CD4-positive, alpha-beta T cell treated with Interleukin-2 at 100 ng/mL for 4 hours (primary cell): ENCODE measurements at regions not wholly inside any gene's neighbourhood (a gene's known extent, or its start where the extent isn't known, plus 50 kb on each side); places are given as distances from the start of the nearest gene placed in this dataset.
"Not testable (repeated sequence)": the region's sequence is repeated elsewhere in the genome, so short reads cannot be mapped to it uniquely, and the experiment has no call there.

ENCODE experiments used
- DNase-seq: peaks from one replicate; pipeline ENCODE4 v3.0.0-alpha.2; 2020; ENCODE audit warnings: low spot score

DNA sequence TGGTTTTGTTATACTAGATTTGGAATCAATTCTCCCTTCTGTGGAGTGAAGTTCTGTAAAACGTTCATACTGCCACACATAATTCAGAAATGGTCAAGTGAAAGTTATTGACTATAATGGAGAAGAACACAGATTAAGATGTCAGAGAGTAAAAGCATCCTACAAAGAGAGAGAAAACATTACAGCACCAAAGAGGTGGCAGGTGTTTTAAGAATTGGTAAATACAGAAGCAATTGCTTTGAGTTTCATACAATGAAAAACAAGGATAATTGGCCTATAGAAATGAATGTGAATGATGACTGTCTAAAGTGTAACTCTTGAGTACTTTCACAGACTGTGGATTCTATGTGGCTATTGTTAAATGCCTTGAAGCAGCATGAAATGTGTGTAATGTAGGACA, 435.6 kb upstream of the SMIM31 start:
- no peak for DNase-seq

DNA sequence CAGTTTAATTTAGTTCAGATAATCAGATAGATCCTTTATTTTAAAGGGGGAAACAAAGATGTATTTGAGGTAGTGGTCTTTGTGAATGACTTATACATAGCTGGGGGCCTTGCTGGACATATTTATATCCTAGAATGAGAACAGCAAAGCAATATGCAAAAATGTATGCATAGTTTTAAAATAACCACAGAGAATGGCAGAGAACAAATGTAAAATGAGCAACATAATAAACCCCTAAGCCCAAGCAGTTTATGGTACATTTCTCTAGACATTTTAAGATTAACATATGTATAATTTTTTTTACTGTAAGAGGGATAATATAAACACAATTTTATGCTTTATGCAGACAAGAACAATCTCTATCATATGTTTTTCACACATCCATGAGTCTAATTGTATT, 434.2 kb upstream of the SMIM31 start:
- DNase-seq, result no peak

DNA sequence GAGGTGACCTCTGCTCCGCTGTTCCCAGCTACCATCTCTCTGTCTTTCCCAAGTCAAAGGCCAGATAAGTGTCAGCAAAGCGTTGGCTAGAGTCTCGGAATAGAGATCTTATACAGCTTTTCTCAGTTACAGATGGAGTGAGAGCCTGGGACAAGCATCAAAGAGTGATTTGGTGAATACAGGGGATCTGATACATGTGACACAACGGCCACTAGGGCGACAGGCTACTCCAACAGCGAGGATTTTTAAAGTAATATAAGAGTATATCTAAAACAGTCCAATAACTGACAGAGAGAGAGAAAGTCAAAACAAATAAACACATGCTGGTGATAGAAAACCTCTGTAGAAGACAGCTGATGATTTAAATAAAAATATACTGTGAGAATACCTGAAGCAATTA, 433.1 kb upstream of the SMIM31 start:
- DNase-seq, result no peak

DNA sequence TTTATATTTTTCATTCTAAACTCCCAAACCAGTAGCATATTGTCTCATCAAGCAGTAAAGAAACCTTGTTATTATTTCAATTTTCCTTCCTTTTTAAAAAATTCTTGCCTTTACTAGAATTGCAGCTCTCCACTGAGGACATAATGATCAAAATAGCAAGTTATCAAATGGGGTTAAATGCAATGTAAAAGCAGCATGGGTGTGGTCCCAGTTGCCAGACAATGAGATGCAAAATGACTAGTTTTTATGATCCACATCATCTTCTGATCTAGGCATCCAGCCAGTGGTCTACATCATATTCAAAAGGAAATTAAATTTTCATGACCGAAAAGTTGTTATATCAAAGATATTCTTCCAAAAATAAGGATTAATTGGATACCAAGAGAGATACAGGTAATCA, 427.9 kb upstream of the SMIM31 start:
- no peak for DNase-seq

DNA sequence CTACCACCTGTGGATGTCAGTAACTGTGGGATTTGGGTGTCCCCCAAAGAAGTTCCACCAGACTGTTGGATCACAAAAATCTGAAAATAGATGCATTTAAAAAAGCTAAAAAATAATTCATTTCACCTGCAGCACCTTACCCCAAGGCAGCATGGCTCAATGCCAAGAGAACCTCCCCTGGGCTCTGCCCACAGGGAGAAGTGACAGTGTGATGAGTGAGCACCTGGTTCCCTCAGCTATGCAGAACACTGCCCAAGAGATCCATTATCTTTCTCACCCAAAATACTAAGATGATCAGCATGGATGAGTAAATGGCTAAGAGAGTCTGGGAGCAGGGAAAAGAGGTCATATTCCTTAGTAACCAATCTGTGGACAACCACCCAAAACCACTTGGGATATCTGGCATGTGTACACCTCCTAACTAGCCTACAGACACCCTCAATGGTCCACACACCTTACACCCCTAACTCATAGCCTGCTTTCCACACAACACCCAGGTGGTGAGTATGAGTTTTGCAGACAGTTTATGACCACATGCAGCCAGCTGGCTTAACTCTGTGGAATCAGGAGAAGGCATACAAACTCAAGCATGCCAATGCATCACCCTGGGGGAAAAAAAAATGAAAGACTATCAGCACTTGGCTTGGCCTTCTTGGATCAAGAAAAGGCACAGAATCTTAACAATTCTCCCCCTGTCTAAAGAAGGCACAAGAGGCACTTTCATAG, 416.5 kb upstream of the SMIM31 start:
- DNase-seq, result no peak

DNA sequence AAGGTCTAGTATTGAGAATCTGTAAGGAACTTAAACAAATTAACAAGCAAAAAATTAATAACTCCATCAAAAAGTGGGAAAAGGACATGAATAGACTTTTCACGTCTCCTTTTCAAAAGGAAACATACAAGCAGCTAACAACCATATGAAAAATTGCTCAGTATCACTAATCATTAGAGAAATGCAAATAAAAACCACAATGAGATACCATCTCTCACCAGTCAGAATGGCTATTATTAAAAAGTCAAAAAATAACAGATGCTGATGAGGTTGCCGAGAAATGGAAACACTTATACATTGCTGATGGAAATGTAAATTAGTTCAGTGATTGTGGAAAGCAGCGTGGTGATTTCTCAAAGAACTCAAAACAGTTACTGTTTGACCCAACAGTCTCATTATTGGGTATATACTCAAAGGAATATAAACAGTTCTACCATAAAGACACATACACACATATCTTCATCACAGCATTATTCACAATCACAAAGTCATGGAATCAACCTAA, 410.4 kb upstream of the SMIM31 start:
- DNase-seq, result no peak

DNA sequence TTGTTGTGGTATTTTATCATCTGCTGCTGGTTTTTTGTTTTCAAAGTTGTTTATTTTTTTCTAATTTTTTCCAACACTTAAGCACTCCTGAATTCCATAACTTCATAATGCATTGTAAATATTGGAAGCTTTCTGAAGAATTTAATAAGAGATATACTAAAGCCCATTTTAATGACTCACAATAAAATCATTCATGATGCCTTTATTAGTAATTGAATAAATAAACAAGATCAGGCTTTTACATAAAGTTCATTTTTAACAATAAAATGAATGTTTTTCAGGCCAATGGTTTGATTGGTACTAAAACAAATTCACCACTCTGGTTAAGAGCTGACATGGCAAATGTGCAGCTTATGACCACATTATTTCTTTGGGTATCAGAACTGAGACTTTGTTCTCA, 408.2 kb upstream of the SMIM31 start:
- DNase-seq, result no peak

DNA sequence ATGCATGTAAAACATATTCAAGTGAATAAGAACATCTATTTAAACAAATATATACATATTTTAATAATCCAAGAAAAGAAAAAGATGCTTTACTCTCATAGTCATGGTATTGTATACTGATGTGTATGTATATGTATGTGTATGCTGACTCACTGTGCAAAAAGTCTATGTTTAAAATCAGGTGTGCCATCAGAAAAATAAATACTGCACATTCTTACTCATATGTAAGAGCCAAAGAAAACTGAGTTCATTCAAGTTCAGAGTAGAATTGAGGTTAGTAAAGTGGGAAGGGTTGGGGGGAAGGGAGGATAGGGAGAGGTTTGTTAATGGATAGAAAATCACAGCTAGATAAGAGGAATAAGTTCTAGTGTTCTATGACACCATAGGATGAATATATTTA, 403.9 kb upstream of the SMIM31 start:
- DNase-seq, result no peak

DNA sequence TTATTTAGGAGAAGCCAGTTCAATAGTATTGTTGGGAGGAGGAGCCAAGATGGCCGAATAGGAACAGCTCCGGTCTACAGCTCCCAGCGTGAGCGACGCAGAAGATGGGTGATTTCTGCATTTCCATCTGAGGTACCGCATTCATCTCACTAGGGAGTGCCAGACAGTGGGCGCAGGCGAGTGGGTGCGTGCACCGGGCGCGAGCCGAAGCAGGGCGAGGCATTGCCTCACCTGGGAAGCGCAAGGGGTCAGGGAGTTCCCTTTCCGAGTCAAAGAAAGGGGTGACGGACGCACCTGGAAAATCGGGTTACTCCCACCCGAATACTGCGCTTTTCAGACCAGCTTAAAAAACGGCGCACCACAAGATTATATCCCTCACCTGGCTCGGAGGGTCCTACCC, 403.2 kb upstream of the SMIM31 start:
- DNase-seq, result not testable (repeated sequence)

DNA sequence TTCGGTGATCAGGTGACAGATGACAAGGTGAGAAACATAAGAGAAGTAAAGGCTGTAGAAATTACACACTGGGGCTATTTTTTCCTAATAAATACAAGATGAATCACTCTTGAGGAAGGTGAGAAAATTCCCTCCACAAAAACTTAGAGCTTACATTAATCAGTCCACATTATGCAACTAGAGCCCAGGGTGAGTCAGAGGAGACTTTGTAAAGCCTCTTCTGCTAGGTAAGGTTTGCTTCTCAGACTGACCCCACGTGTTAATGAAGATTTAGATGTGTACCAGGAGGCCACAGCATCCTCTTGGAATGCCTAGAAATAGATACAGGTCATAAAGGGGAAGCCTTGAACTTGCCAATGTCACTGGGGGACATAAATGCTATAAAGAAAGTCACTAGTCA, 396.0 kb upstream of the SMIM31 start:
- DNase-seq, result no peak

DNA sequence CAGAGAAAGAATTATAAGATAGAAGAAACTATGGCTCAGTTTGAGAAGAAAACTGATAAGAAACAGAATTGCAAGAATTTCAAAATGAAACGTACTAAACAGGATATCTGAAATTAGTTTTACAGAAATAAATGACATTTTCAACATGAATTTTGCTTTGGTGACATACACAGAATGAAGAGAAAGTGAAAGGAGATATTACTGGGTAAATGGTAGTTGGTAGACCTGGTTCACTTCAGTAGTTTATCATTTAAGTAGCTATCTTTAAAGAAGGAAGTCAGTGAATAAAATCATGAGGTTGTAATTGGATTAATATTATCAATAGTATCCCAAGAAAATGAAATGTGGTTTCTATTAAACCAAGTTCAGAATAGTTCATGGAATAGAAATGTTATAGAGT, 395.5 kb upstream of the SMIM31 start:
- no peak for DNase-seq

DNA sequence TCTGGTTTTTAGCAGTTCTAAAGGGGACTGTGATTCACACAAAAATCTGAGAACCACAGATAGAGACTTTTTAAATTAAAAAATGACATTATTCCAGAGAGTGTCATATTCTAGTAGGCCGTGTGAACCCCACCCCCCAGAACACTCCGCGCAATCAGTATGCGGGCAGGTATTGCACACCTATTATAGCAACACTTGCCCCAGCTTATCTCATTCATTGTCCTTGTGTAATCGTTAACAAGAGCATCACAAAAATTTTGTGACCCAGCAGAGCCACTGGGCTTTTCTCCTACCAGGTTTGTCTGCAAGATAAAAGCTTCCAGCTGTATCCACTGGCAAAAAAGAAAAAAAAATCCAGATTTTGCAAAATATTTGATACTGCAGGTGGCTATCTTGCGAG, 394.1 kb upstream of the SMIM31 start:
- no peak for DNase-seq

DNA sequence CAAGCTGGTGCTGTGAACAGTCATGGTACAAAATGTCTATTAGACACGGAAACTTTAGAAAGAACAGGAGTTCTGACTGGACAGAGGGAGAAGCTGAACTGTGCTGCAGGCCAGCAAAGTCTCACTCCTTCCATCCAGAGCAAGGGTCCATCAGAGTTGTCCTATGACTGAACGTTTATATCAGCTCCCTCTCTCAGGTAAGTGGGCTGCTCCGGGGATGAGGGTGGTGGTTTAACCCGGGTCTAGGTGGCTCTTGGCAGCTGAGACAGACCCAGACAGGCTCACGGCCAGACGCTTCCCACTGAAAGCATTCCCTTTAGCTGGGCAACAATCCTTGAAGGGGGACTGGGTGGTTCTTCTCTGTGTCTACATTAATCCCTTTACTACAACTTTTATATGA, 385.0 kb upstream of the SMIM31 start:
- DNase-seq, result no peak

DNA sequence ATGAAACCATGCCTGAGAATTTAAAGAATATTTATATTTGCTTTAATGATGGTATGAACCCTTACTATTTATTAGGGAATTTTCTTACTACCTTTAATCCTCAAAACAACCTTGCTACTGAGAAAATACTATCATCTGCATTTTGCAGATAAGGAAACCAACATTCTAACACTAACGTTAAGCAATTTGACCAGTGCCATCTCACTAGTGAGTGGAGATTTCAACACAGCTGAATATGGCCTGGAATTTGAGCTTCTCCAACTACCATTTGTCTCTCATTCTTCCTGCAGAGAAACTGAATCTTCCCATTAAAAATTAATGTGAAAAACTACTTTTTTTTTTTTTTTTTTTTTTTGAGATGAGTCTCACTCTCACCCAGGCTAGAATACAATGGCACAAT, 380.9 kb upstream of the SMIM31 start:
- DNase-seq, result no peak

DNA sequence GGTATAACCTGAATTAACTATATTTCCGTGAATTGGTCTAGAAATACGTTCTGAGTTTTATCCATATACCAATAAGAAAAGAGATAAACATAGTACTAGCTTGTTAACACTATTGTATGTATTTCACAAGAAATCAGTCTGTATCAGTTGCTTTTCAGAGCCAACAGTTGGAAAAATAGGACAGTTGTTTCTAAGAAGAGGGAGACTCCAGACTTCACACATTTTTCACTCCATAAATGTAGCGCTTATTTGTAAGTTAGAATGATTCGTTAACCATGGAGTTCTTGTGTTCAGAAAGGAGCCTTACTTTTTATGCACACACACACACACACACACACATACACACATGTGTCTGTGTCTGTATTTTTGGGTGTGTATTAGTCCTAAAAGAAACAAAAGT, 376.7 kb upstream of the SMIM31 start:
- DNase-seq, result no peak

DNA sequence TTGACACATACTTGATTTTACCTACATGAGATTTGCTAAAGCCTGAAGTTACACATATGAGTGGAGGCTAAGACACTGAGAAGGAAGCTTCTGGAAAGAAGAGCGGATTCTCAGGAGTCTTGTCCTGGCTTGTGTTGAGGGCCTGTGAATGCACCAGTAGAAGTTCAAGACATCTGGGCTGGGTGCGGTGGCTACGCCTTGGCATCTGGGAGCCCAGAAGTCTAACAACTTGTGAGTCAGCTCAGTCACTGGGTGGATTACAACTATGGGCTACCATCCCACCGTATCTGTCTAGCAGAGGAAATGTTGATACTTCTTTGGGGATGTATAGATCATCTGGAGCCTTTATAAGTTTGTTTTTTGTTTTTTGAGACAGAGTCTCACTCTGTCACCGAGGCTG, 375.6 kb upstream of the SMIM31 start:
- DNase-seq, result no peak

DNA sequence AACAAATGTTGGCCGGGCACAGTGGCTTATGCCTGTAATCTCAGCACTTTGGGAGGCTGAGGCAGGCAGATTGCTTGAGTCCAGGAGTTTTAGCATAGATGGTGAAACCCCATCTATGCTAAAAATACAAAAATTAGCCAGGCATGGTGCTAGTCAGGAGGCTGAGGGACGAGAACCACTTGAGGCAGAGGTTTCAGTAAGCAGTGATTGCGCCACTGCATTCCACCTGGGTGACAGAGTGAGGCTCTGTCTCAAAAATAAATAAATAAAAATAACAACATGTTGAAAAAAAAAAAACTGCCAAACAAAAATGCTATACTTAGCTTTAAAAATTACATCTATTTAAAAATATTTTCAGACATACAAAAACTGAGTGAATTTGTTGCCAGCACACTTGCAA, 374.2 kb upstream of the SMIM31 start:
- DNase-seq, result no peak

DNA sequence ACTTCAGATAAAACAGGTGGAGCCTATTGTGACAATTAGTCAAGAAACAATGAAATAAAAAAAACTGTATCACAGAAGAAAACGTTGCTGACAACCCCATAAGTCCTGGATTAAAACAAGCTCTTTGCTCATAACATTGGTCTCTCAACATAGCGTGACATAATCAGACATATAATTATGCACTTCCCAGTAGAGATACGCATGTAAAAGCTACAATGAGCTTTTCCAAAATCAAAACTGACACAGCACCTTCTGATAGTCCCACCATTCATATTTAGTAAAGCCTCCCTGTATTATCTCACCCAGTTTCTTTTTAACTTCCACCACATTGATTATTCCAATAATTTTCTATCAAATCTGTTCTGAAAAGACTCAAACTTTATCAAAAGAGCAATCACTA, 372.1 kb upstream of the SMIM31 start:
- no peak for DNase-seq

DNA sequence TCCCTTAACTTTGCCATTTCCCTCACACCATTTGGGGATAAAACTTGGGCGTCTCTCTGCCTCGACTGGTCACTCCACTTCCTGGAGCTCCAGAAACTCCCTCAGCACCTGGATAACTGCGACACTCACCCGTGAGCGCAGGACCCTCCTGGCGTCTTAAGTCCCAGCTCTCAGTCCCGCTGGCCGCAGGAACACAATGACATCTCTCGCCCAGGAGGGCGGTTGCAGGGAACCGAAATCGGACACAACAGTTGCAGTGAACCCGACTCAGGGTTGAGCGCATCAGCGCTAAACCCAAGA, 370.9 kb upstream of the SMIM31 start:
- no peak for DNase-seq

DNA sequence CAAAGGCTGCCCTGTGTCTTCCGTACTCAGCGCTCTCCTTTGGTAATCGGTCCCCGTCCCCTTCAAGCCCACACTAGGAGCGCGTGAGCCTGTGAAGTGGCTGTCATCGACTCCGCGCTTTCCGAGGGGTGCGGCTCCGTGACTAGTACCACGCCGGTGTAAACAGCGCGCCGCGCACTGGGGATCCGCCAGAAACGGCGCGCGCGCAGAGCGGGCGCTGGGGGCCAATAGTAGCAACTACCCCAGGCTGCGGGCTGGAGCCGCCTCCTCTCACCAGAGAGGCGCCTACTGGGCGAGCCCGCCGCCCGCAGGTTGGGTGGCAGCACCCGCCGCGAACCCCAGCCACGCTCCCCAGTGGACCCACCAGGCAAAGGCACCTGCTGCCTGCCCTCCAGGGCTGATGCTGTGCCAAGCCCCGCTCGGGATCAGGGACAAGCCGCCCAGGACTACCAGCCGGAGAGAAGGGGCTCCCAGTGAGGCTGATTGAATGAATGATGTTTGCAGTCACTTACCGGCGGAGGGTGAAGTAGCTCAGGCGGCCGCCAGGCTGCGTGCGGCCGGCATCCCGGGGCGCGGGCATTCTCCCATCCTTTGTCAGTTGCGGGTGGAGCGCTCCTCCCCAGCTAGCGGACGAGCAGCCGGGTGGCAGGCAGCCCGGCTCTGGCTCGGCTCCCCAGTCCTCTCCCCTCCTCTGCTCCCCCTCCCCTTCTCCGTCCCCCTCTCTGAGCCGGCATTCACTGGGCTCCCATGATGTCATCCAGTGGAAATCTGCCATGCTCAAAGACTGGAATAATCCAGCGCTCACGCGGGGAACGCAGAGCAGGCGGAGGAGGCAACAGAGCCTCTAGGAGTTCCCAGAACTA, 370.3 kb upstream of the SMIM31 start:
- DNase-seq, result no peak

DNA sequence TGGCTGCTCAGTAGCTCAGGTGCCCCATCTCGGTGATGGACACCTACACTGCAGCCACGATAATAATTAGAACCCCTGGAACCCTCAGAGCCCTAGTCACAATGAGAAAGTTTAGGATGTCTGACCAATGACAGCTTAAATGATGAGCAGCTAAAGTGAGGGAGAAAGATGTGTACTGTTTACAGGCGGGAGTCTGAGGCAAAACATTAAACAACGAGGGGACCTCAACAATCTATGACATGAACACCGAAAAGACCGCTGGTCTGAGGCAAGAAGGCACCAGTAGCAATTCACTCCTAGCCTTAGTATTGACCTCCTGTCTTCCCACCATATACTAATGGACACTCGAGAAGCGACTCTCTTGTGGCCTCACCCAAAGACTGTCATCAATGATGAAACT, 369.5 kb upstream of the SMIM31 start:
- no peak for DNase-seq

DNA sequence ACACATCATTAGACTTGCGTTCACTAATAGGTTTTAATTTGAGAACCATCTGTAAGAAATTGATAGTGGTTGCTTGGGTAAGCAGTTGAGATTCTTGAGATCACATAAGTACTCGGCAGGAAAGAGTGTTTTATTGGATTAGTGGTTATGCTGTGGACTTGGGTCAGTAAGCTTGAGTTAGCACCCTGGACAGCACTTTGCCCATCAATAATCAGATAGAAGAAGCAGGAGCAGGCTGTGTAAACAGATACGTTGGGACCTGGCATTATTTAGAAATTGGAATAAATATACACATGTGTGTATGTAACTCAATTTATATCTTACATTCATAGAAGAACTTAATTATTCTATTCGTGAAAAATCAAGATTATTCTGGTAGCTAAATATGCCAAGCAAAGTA, 357.5 kb upstream of the SMIM31 start:
- DNase-seq, result no peak

DNA sequence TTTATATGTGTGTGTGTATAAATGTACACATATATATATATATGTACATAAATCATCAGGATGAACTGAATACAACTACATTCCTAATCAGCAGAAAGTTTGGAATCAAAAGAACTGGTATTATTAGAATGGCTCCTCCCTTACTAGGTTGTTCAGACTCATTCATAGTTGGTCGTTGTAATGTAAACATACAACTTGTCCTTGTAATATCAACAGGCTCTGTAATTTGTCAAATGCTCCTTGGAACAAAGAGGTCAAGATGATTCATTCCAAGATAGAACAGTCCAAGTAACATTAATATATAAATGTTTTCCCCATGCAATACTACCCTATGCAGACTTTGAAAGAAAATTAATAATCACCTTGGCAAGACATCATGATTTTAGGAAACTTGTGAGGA, 351.4 kb upstream of the SMIM31 start:
- DNase-seq, result no peak

DNA sequence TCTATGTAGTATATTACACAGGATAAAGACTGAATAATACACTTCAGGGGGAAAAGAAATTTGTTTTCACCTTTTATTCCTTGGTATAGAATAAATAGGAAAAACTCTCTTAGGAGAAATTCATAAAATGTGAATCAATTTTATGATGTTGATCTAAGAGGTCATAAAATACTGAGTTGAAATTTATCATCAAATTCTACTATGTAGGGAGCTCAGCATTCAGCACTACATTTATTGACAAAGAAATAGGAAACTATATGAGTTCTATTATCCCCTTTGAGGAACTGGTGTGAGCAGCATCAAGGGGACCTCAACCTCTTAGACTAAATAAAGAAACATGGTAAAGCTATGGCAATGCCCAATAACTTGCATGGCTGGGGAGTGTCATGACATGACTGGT, 348.2 kb upstream of the SMIM31 start:
- DNase-seq, result no peak
